Parathyroid adenoma (tissue), 2 donors: ENCODE measurements at regions not wholly inside any gene's neighbourhood (a gene's known extent, or its start where the extent isn't known, plus 50 kb on each side); places are given as distances from the start of the nearest gene placed in this dataset.

Source experiments
- H2AFZ ChIP-seq: fragments of 300-600 bp; sonication (generic); one replicate; pipeline ENCODE4 v1.7.0; 2017; ENCODE audit warnings: antibody characterized with exemption, mild to moderate bottlenecking
- H3K27ac ChIP-seq: fragments of 300-600 bp; sonication (generic); one replicate; pipeline ENCODE4 v1.7.0; 2017
- H3K27me3 ChIP-seq: fragments of 300-600 bp; sonication (generic); one replicate; pipeline ENCODE4 v1.7.0; 2017; ENCODE audit warnings: low read length; ENCODE audit not compliant: control insufficient read depth, insufficient read depth
- H3K36me3 ChIP-seq: fragments of 300-600 bp; sonication (generic); one replicate; pipeline ENCODE4 v1.7.0; 2017; ENCODE audit warnings: low read length; ENCODE audit not compliant: control insufficient read depth, insufficient read depth
- H3K4me1 ChIP-seq: fragments of 300-600 bp; sonication (generic); one replicate; pipeline ENCODE4 v1.7.0; 2017; ENCODE audit warnings: control low read depth
- H3K4me2 ChIP-seq: fragments of 300-600 bp; sonication (generic); one replicate; pipeline ENCODE4 v1.7.0; 2017; ENCODE audit warnings: low read length
- H3K4me3 ChIP-seq: fragments of 300-600 bp; sonication (generic); one replicate; pipeline ENCODE4 v1.7.0; 2017; ENCODE audit warnings: low read depth, low read length
- H3K79me2 ChIP-seq: fragments of 300-600 bp; sonication (generic); one replicate; pipeline ENCODE4 v1.7.0; 2017; ENCODE audit warnings: control low read depth
- H3K9ac ChIP-seq: fragments of 300-600 bp; sonication (generic); one replicate; pipeline ENCODE4 v1.7.0; 2017; ENCODE audit warnings: mild to moderate bottlenecking
- H3K9me3 ChIP-seq: fragments of 300-600 bp; sonication (generic); one replicate; pipeline ENCODE4 v1.7.0; 2017; ENCODE audit warnings: low read length; ENCODE audit not compliant: control insufficient read depth
- CTCF ChIP-seq: fragments of 300-600 bp; sonication (generic); IDR thresholded peaks from one replicate; pipeline ENCODE4 v1.7.0; 2017; ENCODE audit warnings: antibody characterized with exemption, mild to moderate bottlenecking
- donor health status: primary hyperparathyroidism.

GRCh38 chr16:59514651-59515050 is 780.5 kb upstream of the GOT2 start:
- H3K79me2 ChIP-seq, result no peaks in the 10 kb centered on the region
- no peak for TF ChIP-seq CTCF

GRCh38 chr16:59510008-59510424 is 775.9 kb upstream of the GOT2 start:
- TF ChIP-seq CTCF, result no peak
- Histone ChIP-seq H3K4me1 (no peaks in the 10 kb centered on the region), H3K4me3 (no peak overlapping the region), H3K27ac (no peak overlapping the region), H3K27me3 (no peaks in the 10 kb centered on the region), H3K36me3 (no peaks in the 10 kb centered on the region), H3K79me2 (no peaks in the 10 kb centered on the region), H3K4me2 (no peak overlapping the region), H2AFZ (no peak overlapping the region), H3K9ac (no peak overlapping the region), H3K9me3 (no peaks in the 10 kb centered on the region)

More at GRCh38 chr16:59514651-59515050, 780.5 kb upstream of the GOT2 start:
- Histone ChIP-seq H3K4me3 (no peak overlapping the region), H3K4me1 (no peaks in the 10 kb centered on the region), H3K36me3 (no peaks in the 10 kb centered on the region), H3K27ac (no peak overlapping the region), H3K9me3 (no peaks in the 10 kb centered on the region), H2AFZ (no peak overlapping the region), H3K9ac (no peak overlapping the region), H3K4me2 (no peak overlapping the region), H3K27me3 (no peaks in the 10 kb centered on the region)

GRCh38 chr16:59500601-59501000 is 766.5 kb upstream of the GOT2 start:
- H3K79me2 ChIP-seq, result no peaks in the 10 kb centered on the region
- no peak overlapping the region for H3K27ac ChIP-seq
- no peaks in the 10 kb centered on the region for H3K4me1 ChIP-seq
- no peaks in the 10 kb centered on the region for H3K36me3 ChIP-seq
- no peak overlapping the region for H3K4me3 ChIP-seq
- H3K27me3 ChIP-seq, result no peaks in the 10 kb centered on the region
- no peak overlapping the region for H3K4me2 ChIP-seq
- no peak overlapping the region for H3K9ac ChIP-seq
- H2AFZ ChIP-seq, result no peak overlapping the region
- no peak for TF ChIP-seq CTCF
- no peaks in the 10 kb centered on the region for H3K9me3 ChIP-seq

- no peak for TF ChIP-seq CTCF
- no peak overlapping the region for H2AFZ ChIP-seq
- H3K9me3 ChIP-seq, result no peaks in the 10 kb centered on the region
- no peaks in the 10 kb centered on the region for H3K4me1 ChIP-seq
- no peak overlapping the region for H3K27ac ChIP-seq
- H3K79me2 ChIP-seq, result no peaks in the 10 kb centered on the region
- H3K4me2 ChIP-seq, result no peak overlapping the region
- no peaks in the 10 kb centered on the region for H3K36me3 ChIP-seq
- no peak overlapping the region for H3K9ac ChIP-seq
- H3K27me3 ChIP-seq, result no peaks in the 10 kb centered on the region
- no peak overlapping the region for H3K4me3 ChIP-seq
Observed at GRCh38 chr16:59487067-59487466, 753.0 kb upstream of the GOT2 start.

- no peak overlapping the region for H3K4me2 ChIP-seq
- H3K36me3 ChIP-seq, result no peaks in the 10 kb centered on the region
- no peaks in the 10 kb centered on the region for H3K79me2 ChIP-seq
- no peak overlapping the region for H3K4me3 ChIP-seq
- no peak overlapping the region for H3K9ac ChIP-seq
- H3K9me3 ChIP-seq, result no peaks in the 10 kb centered on the region
- H3K27me3 ChIP-seq, result no peaks in the 10 kb centered on the region
- no peak for TF ChIP-seq CTCF
- no peaks in the 10 kb centered on the region for H3K4me1 ChIP-seq
- H2AFZ ChIP-seq, result no peak overlapping the region
- H3K27ac ChIP-seq, result no peak overlapping the region
Observed at GRCh38 chr16:59484833-59485516, 750.9 kb upstream of the GOT2 start.
